ENCODE measurements at regions not wholly inside any gene's neighbourhood (a gene's known extent, or its start where the extent isn't known, plus 50 kb on each side); places are given as distances from the start of the nearest gene placed in this dataset.
"Not testable (repeated sequence)": the region's sequence is repeated elsewhere in the genome, so short reads cannot be mapped to it uniquely, and the experiment has no call there.

DNA sequence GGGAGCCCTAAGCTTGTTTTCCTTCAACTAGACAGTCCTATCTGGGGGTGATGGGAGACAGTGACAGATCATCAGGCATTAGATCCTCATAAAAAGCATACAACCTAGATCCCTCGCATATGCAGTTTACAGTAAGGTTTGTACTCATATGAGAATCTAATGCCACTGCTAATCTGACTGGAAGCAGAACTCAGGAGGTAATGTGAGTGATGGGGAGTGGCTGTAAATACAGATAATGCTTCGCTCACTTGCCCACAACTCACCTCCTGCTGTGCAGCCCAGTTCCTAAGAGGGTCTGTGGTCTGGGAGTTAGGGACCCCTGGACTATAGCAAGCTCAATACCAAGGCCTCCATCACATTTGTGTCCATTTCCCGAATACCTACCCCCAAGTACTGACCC lies 260.5 kb downstream of the CDK5RAP2 start:
- DNase-seq (ENCODE audit: low read depth) = no peak
- Histone ChIP-seq H3K4me3 (ENCODE audit: low read length) (no peak overlapping the region), H3K4me1 (ENCODE audit: control insufficient read depth, insufficient read depth, low read length) (no peaks in the 10 kb centered on the region), H3K9me3 (ENCODE audit: control insufficient read depth, low read length) (peaks cover 3% of the 10 kb centered on the region), H3K9ac (ENCODE audit: low read length) (no peak overlapping the region), H3K36me3 (ENCODE audit: control insufficient read depth, insufficient read depth, low read length, severe bottlenecking) (no peaks in the 10 kb centered on the region), H3K27me3 (replicated peaks; ENCODE audit: control insufficient read depth, insufficient read depth, low read length) (peaks cover 16% of the 10 kb centered on the region)

DNA sequence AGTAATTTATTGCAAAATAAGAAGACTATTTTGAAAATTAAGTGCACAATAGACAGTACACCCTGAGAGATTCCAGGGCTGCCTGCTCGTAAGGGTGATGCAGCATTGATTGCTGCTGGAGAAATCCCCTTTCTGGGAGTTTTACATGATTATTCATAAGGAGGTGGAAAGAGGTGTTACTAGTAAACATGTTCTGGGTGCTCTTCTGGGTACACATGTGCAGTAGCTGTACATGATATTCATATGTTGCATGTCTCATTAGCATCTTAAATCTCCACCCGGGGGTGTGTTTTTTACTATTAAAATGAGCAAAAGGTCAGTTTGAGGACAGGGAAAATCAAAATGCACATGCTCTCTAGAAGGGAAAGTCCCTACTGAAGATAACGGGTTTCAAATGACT lies 264.8 kb downstream of the CDK5RAP2 start:
- H3K4me3 ChIP-seq (ENCODE audit: low read length) = no peak overlapping the region
- peaks cover 10% of the 10 kb centered on the region for H3K9me3 ChIP-seq (ENCODE audit: control insufficient read depth, low read length)
- no peaks in the 10 kb centered on the region for H3K27me3 ChIP-seq (replicated peaks; ENCODE audit: control insufficient read depth, insufficient read depth, low read length)
- H3K9ac ChIP-seq (ENCODE audit: low read length) = no peak overlapping the region
- no peaks in the 10 kb centered on the region for H3K4me1 ChIP-seq (ENCODE audit: control insufficient read depth, insufficient read depth, low read length)
- H3K36me3 ChIP-seq (ENCODE audit: control insufficient read depth, insufficient read depth, low read length, severe bottlenecking) = no peaks in the 10 kb centered on the region
- no peak for DNase-seq (ENCODE audit: low read depth)

DNA sequence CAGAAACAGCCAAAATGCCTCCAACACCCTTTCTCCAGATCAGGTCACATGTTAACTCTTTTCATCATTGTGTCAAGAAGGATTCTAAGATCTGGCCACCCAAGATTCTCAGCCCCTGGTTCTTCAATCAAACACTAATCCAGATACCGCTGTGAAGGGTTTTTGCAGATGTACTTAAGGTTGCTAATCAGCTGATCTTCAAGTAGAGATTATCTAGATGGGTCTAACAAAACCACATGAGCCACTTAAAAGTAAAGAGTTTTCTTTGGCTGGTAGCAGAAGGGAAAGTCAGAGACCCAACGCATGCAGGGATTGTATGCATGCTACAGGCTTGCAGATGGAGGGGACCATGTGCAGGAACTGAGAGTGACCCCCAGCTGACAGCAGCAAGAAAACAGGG lies 267.9 kb downstream of the CDK5RAP2 start:
- Histone ChIP-seq H3K4me1 (ENCODE audit: control insufficient read depth, insufficient read depth, low read length) (no peaks in the 10 kb centered on the region), H3K4me3 (ENCODE audit: low read length) (no peak overlapping the region), H3K9ac (ENCODE audit: low read length) (no peak overlapping the region), H3K9me3 (ENCODE audit: control insufficient read depth, low read length) (peaks cover 10% of the 10 kb centered on the region), H3K27me3 (replicated peaks; ENCODE audit: control insufficient read depth, insufficient read depth, low read length) (peaks cover 10% of the 10 kb centered on the region), H3K36me3 (ENCODE audit: control insufficient read depth, insufficient read depth, low read length, severe bottlenecking) (no peaks in the 10 kb centered on the region)
- DNase-seq (ENCODE audit: low read depth) = no peak

DNA sequence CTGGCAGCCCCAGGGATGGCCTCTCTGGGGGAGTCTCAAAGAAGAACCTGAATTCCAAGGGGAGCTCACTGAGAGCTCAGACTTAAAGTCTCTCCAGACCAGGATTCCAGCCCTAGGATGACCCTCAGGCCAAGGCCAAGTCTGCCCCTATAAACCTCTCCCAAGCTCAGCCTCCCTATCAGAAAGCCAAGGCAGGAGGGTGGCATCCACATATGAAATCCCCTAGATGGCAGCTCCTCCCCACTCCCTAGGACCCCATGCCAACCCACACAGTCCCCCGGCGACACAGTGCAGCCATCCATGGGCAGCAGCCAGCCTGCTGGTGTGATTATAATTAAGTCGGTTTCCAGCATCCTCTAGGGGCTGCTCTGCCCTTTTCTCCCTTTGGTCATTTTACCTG lies 269.9 kb downstream of the CDK5RAP2 start:
- no peaks in the 10 kb centered on the region for H3K4me1 ChIP-seq (ENCODE audit: control insufficient read depth, insufficient read depth, low read length)
- DNase-seq (ENCODE audit: low read depth) = no peak
- H3K36me3 ChIP-seq (ENCODE audit: control insufficient read depth, insufficient read depth, low read length, severe bottlenecking) = no peaks in the 10 kb centered on the region
- H3K9ac ChIP-seq (ENCODE audit: low read length) = no peak overlapping the region
- peaks cover 17% of the 10 kb centered on the region for H3K27me3 ChIP-seq (replicated peaks; ENCODE audit: control insufficient read depth, insufficient read depth, low read length)
- H3K4me3 ChIP-seq (ENCODE audit: low read length) = no peak overlapping the region
- H3K9me3 ChIP-seq (ENCODE audit: control insufficient read depth, low read length) = peaks cover 10% of the 10 kb centered on the region

DNA sequence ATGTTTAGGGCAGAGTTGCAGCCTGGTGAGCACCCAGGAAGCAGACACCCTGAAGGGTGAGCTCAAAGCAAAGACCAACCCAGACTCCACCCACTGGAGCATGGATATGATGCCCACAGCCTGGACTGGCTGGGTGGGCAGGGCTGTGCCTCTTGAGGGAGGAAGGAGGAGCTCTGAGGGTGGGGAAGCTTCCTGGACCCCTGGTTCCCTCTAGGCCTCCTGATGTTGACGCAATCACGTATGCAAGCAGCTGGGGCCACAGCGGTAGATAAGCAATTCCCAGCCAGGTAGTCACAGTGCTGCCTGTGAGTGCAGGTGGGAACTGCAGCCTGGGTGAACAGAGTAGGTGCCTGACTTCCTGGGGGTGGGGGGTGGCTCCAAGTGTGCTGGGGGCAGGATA lies 271.5 kb downstream of the CDK5RAP2 start:
- Histone ChIP-seq H3K4me1 (ENCODE audit: control insufficient read depth, insufficient read depth, low read length) (no peaks in the 10 kb centered on the region), H3K9ac (ENCODE audit: low read length) (no peak overlapping the region), H3K27me3 (replicated peaks; ENCODE audit: control insufficient read depth, insufficient read depth, low read length) (peaks cover 17% of the 10 kb centered on the region), H3K9me3 (ENCODE audit: control insufficient read depth, low read length) (no peaks in the 10 kb centered on the region), H3K36me3 (ENCODE audit: control insufficient read depth, insufficient read depth, low read length, severe bottlenecking) (no peaks in the 10 kb centered on the region), H3K4me3 (ENCODE audit: low read length) (no peak overlapping the region)
- no peak for DNase-seq (ENCODE audit: low read depth)

DNA sequence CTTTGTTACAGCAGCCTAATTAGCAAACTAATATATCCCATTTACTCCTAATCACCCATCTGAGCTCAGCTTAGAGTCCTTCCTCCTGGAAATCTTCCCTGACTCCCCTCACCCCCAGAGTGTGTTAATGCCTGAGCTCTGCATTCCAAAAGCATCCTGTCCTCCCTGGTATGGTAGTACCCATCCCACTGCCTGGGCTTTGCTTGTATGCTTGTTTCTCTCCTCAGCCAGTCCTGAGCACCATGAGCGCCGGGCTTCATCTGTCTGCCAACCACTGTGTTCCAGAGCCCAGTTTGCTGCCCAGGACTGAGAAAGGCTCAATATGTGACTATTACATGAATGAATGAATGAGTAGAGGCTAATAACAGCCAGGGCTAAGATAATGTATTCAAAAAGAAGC lies 272.4 kb downstream of the CDK5RAP2 start:
- Histone ChIP-seq H3K4me1 (ENCODE audit: control insufficient read depth, insufficient read depth, low read length) (no peaks in the 10 kb centered on the region), H3K4me3 (ENCODE audit: low read length) (no peak overlapping the region), H3K9ac (ENCODE audit: low read length) (no peak overlapping the region), H3K36me3 (ENCODE audit: control insufficient read depth, insufficient read depth, low read length, severe bottlenecking) (no peaks in the 10 kb centered on the region), H3K27me3 (replicated peaks; ENCODE audit: control insufficient read depth, insufficient read depth, low read length) (peaks cover 17% of the 10 kb centered on the region), H3K9me3 (ENCODE audit: control insufficient read depth, low read length) (no peaks in the 10 kb centered on the region)
- DNase-seq (ENCODE audit: low read depth) = no peak

DNA sequence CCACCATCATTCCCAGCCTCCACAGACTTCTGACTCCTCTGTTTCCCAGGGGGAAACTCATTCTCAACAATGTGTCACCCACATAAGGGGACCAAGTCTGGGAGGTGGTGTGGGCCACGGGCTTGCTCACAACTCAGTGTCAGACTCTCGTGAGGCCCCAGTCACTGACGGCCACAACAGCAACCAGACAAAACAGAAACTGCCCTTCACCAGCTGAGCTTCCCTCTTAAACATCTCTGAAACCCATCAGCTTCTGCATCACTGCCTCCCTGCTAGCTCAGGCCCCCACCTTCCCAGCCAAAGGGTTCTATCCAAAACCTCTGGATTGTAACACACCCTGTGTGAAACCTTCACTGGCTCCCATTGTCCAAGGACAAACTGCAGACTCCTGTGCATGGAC lies 273.4 kb downstream of the CDK5RAP2 start:
- Histone ChIP-seq H3K36me3 (ENCODE audit: control insufficient read depth, insufficient read depth, low read length, severe bottlenecking) (no peaks in the 10 kb centered on the region), H3K4me3 (ENCODE audit: low read length) (no peak overlapping the region), H3K9me3 (ENCODE audit: control insufficient read depth, low read length) (no peaks in the 10 kb centered on the region), H3K4me1 (ENCODE audit: control insufficient read depth, insufficient read depth, low read length) (no peaks in the 10 kb centered on the region), H3K9ac (ENCODE audit: low read length) (no peak overlapping the region), H3K27me3 (replicated peaks; ENCODE audit: control insufficient read depth, insufficient read depth, low read length) (peaks cover 17% of the 10 kb centered on the region)
- DNase-seq (ENCODE audit: low read depth) = no peak

DNA sequence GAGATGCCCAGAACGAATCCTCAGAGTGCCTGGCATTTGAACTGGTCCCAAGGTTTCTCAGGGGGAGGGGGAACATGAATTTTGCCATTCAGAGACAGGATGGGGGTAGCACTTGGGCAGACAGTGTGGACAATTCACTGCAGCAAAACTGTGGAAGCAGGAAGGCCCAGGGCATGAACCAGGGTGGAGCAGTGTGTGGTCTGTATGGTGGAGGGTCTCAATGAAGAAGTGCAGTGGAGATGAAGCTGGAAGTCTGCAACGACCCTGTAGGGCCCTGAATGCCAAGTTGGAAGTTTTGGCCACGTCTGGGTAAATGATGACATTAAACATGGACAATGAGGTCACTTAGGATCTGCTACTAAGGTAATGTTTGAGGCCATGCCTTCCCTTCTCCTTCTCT lies 273.9 kb downstream of the CDK5RAP2 start:
- Histone ChIP-seq H3K4me3 (ENCODE audit: low read length) (no peak overlapping the region), H3K27me3 (replicated peaks; ENCODE audit: control insufficient read depth, insufficient read depth, low read length) (peaks cover 17% of the 10 kb centered on the region), H3K4me1 (ENCODE audit: control insufficient read depth, insufficient read depth, low read length) (no peaks in the 10 kb centered on the region), H3K9me3 (ENCODE audit: control insufficient read depth, low read length) (no peaks in the 10 kb centered on the region), H3K36me3 (ENCODE audit: control insufficient read depth, insufficient read depth, low read length, severe bottlenecking) (no peaks in the 10 kb centered on the region), H3K9ac (ENCODE audit: low read length) (no peak overlapping the region)
- DNase-seq (ENCODE audit: low read depth) = no peak

DNA sequence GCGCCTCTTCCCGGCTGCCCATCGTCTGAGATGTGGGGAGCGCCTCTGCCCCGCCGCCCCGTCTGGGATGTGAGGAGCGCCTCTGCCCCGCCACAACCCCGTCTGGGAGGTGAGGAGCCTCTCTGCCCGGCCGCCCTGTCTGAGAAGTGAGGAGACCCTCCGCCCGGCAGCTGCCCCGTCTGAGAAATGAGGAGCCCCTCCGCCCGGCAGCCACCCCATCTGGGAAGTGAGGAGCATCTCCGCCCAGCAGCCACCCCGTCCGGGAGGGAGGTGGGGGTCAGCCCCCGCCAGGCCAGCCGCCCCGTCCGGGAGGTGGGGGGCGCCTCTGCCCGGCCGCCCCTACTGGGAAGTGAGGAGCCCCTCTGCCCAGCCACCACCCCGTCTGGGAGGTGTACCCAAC lies 275.1 kb downstream of the CDK5RAP2 start:
- not testable (repeated sequence) for H3K36me3 ChIP-seq (ENCODE audit: control insufficient read depth, insufficient read depth, low read length, severe bottlenecking); H3K9ac ChIP-seq (ENCODE audit: low read length); DNase-seq (ENCODE audit: low read depth); H3K9me3 ChIP-seq (ENCODE audit: control insufficient read depth, low read length); H3K4me3 ChIP-seq (ENCODE audit: low read length); H3K4me1 ChIP-seq (ENCODE audit: control insufficient read depth, insufficient read depth, low read length)
- peaks cover 17% of the 10 kb centered on the region for H3K27me3 ChIP-seq (replicated peaks; ENCODE audit: control insufficient read depth, insufficient read depth, low read length)

DNA sequence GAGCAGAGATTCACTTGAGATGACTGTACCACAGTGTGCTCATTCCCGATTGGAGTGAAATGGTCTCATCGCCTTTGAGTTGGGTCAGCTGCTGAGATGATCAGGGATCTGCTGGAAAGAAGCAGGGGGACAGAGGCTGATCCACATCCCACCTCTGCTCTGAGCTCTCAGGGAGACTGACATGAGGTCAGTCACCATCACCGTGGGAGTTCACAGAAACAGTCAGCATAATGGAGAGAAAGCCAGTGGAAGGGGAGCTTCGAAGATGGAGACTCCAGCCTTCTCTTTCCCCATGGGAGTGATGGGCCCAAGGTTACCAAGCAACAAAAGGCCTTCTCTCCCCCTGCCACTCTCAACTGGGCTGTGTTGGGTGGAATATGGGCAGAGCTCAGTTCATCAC lies 276.4 kb downstream of the CDK5RAP2 start:
- no peaks in the 10 kb centered on the region for H3K36me3 ChIP-seq (ENCODE audit: control insufficient read depth, insufficient read depth, low read length, severe bottlenecking)
- no peaks in the 10 kb centered on the region for H3K4me1 ChIP-seq (ENCODE audit: control insufficient read depth, insufficient read depth, low read length)
- no peak overlapping the region for H3K4me3 ChIP-seq (ENCODE audit: low read length)
- H3K27me3 ChIP-seq (replicated peaks; ENCODE audit: control insufficient read depth, insufficient read depth, low read length) = peaks cover 16% of the 10 kb centered on the region
- no peak for DNase-seq (ENCODE audit: low read depth)
- no peak overlapping the region for H3K9ac ChIP-seq (ENCODE audit: low read length)
- no peaks in the 10 kb centered on the region for H3K9me3 ChIP-seq (ENCODE audit: control insufficient read depth, low read length)

DNA sequence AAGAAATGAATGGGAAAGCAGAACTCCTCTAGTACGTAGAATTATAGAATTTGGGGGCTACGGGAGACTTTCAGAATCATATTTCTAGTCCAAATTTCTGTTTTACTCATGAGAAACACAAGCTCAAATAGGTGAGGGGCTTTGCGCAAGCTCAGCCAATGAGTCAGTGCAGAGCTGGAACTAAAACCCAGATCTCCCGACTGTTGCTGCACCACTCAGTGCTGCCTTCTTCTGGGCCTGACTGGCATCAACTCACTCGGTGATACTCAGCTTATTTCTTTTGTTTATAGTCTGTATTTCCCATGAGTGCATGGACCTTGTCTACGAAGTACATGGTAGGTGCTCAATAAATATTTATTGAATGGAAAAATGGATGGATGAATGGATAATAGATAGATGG lies 280.2 kb downstream of the CDK5RAP2 start:
- Histone ChIP-seq H3K27me3 (replicated peaks; ENCODE audit: control insufficient read depth, insufficient read depth, low read length) (peaks cover 12% of the 10 kb centered on the region), H3K36me3 (ENCODE audit: control insufficient read depth, insufficient read depth, low read length, severe bottlenecking) (no peaks in the 10 kb centered on the region), H3K9me3 (ENCODE audit: control insufficient read depth, low read length) (no peaks in the 10 kb centered on the region), H3K9ac (ENCODE audit: low read length) (no peak overlapping the region), H3K4me3 (ENCODE audit: low read length) (no peak overlapping the region), H3K4me1 (ENCODE audit: control insufficient read depth, insufficient read depth, low read length) (no peaks in the 10 kb centered on the region)
- DNase-seq (ENCODE audit: low read depth) = no peak

DNA sequence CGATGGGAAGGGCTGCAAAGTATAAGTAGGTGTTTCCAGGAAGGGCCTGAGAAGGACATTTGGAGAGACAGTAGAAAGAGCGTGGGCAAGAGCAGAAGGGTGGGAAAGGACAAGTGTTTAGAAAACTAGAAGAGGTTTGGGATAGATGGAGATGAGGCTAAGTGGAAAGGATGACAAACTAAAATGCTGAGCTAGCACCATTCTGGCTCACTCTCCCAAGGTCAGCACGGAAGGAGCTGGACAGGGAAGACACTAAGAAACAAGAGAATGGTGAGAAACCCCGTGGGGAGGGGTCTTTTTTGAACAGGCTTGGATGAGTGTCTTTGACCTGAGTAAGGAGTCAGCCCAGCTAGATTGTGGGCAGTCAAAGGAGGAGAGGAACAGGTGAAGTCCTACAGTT lies 286.0 kb downstream of the CDK5RAP2 start:
- H3K9ac ChIP-seq (ENCODE audit: low read length) = no peak overlapping the region
- no peak overlapping the region for H3K4me3 ChIP-seq (ENCODE audit: low read length)
- H3K27me3 ChIP-seq (replicated peaks; ENCODE audit: control insufficient read depth, insufficient read depth, low read length) = peaks cover 23% of the 10 kb centered on the region
- no peaks in the 10 kb centered on the region for H3K9me3 ChIP-seq (ENCODE audit: control insufficient read depth, low read length)
- H3K36me3 ChIP-seq (ENCODE audit: control insufficient read depth, insufficient read depth, low read length, severe bottlenecking) = no peaks in the 10 kb centered on the region
- DNase-seq (ENCODE audit: low read depth) = no peak
- peaks cover 9% of the 10 kb centered on the region for H3K4me1 ChIP-seq (ENCODE audit: control insufficient read depth, insufficient read depth, low read length)
